ENCODE measurements at regions not wholly inside any gene's neighbourhood (a gene's known extent, or its start where the extent isn't known, plus 50 kb on each side); places are given as distances from the start of the nearest gene placed in this dataset.

DNA sequence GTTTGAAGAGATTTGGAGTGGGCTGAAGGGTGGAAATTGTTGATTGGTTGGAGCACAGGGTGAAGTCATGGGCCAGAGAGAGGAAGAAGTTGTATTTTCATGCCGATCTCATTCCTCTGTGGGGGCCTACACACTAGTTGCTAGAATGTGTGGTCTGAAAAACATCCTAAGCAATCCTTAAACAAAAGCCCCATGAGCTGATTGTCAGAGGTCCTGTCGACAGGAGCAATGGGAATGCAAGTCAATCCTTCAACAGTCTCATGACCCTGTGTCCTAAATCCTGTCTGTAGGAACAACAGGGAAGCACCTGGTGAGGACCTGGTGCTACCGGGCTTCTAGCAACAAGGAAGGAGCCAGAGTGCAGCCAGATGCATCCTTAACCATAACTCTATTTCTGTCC lies 324.0 kb upstream of the TMEM132C start:
- POLR2A ChIA-PET (ENCODE audit: low non-redundant PET) = no interaction called here

DNA sequence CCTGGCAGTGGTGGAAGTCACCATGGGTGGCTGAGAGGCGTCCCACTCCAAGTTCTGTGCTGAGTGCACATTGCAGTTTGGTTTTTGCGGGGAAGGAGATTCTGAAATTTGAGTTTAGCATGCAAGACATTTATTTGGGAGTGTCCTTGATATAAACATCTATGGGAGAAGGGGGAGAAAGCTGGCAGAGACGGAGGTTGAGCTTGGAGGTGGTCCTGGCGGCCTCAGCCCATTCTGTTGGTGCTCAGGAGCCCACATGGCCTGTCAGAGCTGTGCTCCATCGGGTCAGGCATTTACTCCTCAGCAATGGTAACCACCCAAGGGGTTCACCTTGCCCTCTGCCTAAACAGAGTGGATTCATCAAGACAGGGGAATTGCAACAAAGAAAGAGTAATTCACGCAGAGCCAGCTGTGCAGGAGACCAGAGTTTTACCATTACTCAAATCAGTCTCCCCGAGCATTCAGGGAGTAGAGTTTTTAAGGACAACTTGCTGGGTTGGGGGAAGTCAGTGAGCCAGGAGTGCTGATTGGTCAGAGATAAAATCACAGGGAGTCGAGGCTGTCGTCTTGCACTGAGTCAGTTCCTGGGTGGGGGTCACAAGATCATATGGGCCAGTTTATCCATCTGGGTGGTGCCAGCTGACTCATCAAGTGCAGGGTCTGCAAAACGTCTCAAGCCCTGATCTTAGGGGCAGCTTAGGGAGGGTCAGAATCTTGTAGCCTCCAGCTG lies 323.3 kb upstream of the TMEM132C start:
- POLR2A ChIA-PET (ENCODE audit: low non-redundant PET) = no interaction called here
- CTCF ChIA-PET = no interaction called here
- no peak overlapping the region for H3K27ac ChIP-seq
- TF ChIP-seq, protein P1, sequence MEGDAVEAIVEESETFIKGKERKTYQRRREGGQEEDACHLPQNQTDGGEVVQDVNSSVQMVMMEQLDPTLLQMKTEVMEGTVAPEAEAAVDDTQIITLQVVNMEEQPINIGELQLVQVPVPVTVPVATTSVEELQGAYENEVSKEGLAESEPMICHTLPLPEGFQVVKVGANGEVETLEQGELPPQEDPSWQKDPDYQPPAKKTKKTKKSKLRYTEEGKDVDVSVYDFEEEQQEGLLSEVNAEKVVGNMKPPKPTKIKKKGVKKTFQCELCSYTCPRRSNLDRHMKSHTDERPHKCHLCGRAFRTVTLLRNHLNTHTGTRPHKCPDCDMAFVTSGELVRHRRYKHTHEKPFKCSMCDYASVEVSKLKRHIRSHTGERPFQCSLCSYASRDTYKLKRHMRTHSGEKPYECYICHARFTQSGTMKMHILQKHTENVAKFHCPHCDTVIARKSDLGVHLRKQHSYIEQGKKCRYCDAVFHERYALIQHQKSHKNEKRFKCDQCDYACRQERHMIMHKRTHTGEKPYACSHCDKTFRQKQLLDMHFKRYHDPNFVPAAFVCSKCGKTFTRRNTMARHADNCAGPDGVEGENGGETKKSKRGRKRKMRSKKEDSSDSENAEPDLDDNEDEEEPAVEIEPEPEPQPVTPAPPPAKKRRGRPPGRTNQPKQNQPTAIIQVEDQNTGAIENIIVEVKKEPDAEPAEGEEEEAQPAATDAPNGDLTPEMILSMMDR (conservative IDR thresholded peaks at IDR 0.05; ENCODE audit: low read depth) = no peak
- no peak for DNase-seq (ENCODE audit: low spot score)

More for the DNA sequence above, 324.0 kb upstream of the TMEM132C start:
- H3K27ac ChIP-seq = no peak overlapping the region
- TF ChIP-seq, protein P1 (conservative IDR thresholded peaks at IDR 0.05; ENCODE audit: low read depth) = no peak
- CTCF ChIA-PET = no interaction called here
- no peak for DNase-seq (ENCODE audit: low spot score)

DNA sequence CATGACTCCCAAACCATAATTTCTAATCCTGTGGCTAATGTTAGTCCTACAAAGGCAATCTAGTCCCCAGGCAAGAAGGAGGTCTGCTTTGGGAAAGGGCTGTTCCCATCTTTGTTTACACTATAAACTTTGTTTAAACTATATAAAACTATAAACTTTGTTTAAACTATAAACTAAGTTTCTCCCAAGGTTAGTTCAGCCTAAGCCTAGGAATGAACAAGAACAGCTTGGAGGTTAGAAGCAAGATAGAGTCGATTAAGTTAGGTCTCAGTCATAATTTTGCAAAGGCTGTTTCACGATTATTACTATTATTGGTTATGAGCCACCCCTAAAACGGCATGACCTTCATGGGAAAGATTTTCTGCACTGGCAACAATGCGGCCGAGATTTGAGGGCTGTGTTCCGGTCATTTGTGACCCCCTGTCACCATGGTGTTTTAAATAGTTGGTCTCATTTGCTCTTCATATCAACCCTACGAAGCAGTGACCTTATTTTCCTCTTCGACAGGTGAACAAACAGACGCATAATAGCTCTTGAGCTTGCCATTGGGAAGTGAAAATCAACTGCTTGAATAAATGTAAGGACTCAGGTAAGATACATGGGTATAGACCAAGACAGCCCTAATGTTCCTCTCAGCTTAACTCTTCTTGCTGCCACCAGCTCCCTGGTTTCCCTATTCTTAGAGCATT lies 322.6 kb upstream of the TMEM132C start:
- DNase-seq (ENCODE audit: low spot score) = no peak
- ChIA-PET POLR2A (ENCODE audit: low non-redundant PET) (no interaction called here), CTCF (no interaction called here)
- TF ChIP-seq, protein P1 (conservative IDR thresholded peaks at IDR 0.05; ENCODE audit: low read depth) = no peak
- no peak overlapping the region for H3K27ac ChIP-seq

DNA sequence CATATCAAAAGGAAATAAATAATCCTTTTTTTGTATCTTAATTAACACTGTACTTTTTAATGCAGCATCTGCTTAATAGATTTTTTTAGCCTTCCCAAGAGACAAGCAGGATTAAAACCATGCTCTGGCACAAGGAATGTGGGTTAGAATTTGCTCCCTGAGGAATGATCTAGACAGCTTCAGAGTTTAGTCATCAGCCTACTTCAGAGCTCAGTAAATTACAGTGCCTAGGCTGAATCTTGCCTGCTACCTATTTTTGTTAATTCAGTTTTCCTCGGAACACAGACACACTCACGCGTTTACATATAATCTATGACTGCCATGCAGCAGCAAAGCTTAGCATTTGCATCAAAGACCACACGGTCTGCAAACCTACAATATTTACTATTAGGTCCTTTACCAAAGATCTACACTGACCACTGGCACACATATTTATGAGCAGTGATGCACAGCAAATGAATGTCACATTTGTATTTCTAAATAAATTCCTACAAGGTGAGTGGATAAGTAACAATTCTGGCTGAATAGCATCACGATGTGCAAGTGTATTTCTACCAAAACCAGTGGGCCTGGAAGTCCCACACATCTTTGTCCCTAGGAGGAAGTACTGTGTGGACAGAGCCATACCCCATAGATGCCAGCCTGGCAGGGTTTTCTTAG lies 309.8 kb upstream of the TMEM132C start:
- no peak for DNase-seq (ENCODE audit: low spot score)
- POLR2A ChIA-PET (ENCODE audit: low non-redundant PET) = no interaction called here
- TF ChIP-seq, protein P1 (conservative IDR thresholded peaks at IDR 0.05; ENCODE audit: low read depth) = no peak
- H3K27ac ChIP-seq = no peak overlapping the region
- CTCF ChIA-PET = interaction anchor here (0.6 kb wide), 2 partner anchors 294 to 744 kb away, joined by 3 read pairs; no protein-coding TSS in a partner anchor

DNA sequence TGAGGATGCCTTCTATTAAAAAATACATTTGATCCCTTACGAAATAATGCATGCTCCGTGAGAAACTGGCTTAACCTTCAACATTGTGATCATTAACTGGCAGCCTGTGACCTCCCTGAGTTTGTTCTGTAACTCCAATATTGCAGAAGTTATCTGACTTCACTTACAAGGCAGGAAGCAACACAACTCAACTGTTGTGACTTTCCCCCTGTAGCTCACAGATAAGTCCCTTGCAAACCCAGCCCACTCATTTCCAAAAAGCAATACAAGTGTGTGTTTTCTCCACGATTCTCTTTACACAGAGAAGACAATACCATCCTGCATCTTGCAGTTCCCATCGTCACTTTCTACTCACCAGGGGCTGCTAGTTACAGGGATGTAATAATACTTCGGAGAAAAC lies 304.7 kb upstream of the TMEM132C start:
- TF ChIP-seq, protein P1 (conservative IDR thresholded peaks at IDR 0.05; ENCODE audit: low read depth) = no peak
- CTCF ChIA-PET = interaction anchor here (0.7 kb wide), 1 partner anchor 1479 kb away, joined by 3 read pairs; no protein-coding TSS in a partner anchor
- POLR2A ChIA-PET (ENCODE audit: low non-redundant PET) = no interaction called here

DNA sequence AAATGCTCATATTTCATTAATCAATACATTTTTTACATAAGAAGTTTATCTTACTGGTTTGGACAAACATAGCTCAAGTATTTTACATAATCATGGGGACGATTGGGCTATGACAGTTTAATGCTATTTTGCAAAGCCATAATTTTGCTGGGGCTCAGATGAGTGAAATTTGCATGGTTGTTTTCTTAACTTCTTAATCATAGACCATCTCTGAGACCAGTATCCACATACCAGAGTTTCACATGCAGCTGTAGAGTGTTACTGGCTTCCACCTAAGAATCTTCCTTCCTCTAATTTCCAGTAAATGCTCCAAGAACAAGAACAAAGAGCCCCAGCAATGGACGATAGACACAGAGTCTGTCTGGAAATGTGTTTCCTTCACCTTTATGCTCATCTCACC lies 303.0 kb upstream of the TMEM132C start:
- POLR2A ChIA-PET (ENCODE audit: low non-redundant PET) = no interaction called here

More for the DNA sequence above, 304.7 kb upstream of the TMEM132C start:
- no peak overlapping the region for H3K27ac ChIP-seq
- no peak for DNase-seq (ENCODE audit: low spot score)

More for the DNA sequence above, 303.0 kb upstream of the TMEM132C start:
- no peak overlapping the region for H3K27ac ChIP-seq
- DNase-seq (ENCODE audit: low spot score) = no peak
- TF ChIP-seq, protein P1 (conservative IDR thresholded peaks at IDR 0.05; ENCODE audit: low read depth) = no peak
- CTCF ChIA-PET = no interaction called here

Measured in RWPE1 (cell line).